GM21619 (cell line): ENCODE measurements at regions not wholly inside any gene's neighbourhood (a gene's known extent, or its start where the extent isn't known, plus 50 kb on each side); places are given as distances from the start of the nearest gene placed in this dataset.
"Not testable (repeated sequence)": the region's sequence is repeated elsewhere in the genome, so short reads cannot be mapped to it uniquely, and the experiment has no call there.

ENCODE experiments used
- ATAC-seq: cut with Tn5 transposase; IDR thresholded peaks from one replicate; pipeline ENCODE4 v1.9.1; 2021; ENCODE audit not compliant: unreplicated experiment

DNA sequence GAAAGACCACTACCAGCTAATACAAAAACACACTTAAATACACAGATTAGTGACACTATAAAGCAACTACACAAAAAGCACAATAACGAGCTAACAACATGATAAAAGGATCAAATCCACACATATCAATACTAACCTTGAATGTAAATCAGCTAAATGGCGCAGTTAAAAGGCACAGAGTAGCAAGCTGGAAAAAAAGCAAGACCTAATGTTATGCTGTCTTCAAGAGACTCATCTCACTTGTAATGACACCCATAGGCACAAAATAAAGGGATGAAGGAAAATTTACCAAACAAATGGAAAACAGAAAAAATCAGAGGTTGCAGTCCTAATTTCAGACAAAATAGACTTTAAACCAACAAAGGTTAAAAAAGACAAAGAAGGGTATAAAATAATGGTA is 86.3 kb downstream of the NUS1 start:
- ATAC-seq = no peak

DNA sequence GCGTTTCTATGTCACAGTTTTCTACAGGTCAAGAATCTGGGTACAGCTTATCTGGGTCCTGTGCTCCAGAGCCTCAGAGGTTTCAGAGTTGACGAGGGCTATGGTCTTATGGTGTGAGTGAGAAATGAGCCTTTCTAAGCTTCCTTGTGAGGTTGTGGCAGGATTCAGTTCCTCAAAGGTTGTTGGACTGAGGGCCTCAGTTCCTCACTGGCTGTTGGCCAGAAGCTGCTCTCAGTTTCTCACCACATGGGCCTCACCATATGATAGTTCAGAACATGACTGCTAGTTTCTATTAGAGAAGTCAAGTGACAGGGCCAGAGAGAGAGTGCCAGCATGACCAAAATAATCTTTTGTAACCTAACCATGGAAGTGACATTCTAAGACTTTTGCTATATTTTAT is 96.1 kb downstream of the NUS1 start:
- ATAC-seq = peak; percentile 96

DNA sequence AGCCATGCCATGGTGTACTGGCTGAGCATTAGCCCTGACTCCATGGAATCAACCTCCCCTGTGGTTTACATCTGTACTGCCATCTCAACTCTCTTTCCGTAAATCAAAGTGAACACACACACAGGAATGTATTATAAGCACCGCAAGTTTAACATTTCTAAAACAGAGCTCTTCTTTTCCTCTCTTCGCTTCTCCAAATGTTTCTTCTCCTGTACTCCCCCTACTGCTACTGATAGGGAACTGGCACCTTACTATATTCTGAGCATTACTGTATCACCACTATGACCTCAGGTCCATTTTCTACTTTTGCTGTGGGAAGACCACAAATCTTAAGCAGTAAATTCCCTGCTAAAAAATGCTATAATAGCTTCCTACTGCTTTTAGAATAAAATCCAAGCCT is 101.2 kb downstream of the NUS1 start:
- no peak for ATAC-seq

DNA sequence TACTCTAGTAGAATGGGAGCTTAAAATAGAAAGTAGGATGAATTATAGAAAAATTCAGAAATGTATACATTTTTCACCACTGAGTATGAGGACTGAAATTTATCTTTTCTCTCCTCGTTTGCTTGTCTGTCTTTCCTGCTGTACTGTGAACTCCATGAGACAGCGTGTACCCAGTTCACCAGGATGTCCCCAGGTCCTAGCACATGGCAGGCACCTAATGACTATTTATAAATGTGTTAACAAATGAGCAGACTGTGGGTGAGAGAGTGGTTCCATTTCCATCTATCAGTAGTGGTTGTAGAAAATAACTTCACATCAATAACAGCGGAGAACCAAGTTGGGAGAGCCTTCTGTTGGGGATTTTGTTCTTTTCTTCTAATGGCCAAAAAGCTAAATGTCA is 106.3 kb downstream of the NUS1 start:
- no peak for ATAC-seq

DNA sequence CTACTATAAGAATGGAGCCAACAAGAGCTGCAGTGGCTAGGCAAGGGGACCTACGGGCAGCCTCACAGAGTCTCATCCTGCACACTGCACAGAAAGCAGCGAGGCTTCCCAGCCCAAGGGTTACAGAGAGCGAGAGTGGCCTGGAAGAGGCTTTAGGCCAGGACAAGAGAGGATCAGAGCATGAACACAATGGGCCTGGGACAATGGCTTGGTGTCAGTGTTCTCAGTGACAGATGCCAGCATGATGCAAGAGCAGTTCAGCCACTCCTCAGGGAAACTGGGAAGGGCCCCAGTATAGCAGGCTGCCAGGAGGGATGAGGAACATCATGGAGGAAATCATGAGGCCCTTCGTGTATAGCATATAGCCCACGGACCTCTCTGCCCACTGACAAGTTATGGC is 108.0 kb downstream of the NUS1 start:
- no peak for ATAC-seq

DNA sequence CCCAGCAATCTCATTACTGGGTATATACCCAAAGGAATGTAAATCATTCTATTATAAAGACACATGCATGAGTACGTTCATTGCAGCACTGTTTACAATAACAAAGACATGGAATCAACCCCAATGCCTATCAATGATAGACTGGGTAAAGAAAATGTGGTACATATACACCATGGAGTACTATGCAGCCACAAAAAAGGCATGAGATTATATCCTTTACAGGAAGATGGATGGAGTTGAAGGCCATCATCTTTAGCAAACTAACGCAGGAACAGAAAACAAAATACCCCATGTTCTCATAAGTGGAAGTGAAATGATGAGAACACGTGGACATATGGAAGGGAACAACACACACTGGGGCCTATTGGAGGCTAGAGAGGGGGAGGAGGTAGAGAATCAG is 115.7 kb downstream of the NUS1 start:
- no peak for ATAC-seq

DNA sequence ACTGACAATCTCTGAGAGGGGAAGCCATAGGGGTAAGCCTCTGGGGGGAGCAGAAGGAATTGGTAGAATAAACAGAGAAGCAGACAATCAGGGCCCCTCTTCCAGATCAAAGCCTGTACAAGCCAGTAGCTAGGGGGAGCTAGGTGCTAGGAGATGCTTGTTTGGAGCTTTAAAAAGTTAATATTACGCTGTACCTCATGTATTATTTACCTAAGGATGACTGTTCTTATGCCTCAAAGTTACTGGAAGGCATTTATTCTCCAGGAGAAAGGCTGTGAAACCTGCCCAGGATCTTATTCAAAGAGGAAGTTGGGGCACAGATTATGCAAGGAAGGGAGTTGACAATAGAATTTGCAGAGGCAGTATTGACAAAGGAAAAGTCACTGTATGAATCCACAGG is 111.8 kb upstream of the SLC35F1 start:
- no peak for ATAC-seq

DNA sequence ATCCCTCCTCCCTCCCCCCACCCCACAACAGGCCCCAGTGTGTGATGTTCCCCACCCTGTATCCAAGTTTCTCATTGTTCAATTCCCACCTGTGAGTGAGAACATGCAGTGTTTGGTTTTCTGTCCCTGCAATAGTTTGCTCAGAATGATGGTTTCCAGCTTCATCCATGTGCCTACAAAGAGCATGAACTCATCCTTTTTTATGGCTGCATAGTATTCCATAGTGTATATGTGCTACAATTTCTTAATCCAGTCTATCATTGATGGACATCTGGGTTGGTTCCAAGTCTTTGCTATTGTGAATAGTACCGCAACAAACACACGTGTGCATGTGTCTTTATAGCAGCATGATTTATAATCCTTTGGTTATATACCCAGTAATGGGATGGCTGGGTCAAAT is 108.2 kb upstream of the SLC35F1 start:
- ATAC-seq = not testable (repeated sequence)

DNA sequence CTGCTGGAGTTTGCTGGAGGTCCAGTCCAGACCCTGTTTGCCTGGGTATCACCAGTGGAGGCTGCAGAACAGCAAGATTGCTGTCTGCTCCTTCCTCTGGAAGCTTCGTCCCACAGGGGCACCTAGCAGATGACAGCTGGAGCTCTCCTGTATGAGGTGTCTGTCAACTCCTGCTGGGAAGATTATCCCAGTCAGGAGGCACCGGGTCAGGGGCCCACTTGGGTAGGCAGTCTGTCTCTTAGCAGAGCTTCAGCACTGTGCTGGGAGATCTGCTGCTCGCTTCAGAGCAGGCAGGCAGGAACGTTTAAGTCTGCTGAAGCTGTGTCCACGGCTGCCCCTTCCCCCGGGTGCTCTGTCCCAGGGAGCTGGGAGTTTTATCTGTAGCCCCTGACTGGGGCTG is 96.8 kb upstream of the SLC35F1 start:
- ATAC-seq = no peak

DNA sequence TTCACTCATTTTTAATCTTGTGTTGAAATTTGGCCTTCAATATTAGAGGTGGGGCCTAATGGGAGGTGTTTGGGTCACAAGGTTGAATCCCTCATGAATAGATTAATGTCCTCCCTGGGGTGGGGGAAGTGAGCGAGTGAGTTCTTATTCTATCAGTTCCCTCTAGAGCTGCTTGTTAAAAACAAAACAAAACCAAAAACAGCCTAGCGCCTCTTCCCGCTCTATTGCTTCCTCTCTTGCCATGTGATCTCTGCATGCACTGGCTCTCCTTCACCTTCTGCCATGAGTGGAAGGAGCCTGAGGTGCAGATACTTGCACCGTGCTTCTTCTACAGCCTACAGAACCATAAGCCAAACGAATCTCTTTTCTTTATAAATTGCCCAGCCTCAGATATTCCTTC is 89.6 kb upstream of the SLC35F1 start:
- ATAC-seq = no peak

DNA sequence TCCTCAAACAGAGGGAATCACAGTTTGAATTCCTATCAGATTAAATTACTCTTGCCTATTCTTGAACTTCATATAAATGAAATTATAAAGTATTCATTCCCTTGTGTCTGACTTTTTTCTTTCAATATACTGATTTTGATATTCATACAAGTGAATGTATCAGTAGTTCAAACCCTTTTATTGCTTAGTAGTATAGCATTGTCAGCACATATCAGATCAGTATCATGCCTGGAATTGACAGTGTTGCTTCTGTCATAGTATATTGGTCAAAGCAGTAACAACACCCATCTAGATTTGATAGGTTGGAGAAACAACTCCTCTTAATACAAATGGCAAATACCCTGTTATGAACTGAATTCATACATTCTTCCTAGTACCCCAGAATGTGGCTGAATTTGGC is 89.1 kb upstream of the SLC35F1 start:
- no peak for ATAC-seq

DNA sequence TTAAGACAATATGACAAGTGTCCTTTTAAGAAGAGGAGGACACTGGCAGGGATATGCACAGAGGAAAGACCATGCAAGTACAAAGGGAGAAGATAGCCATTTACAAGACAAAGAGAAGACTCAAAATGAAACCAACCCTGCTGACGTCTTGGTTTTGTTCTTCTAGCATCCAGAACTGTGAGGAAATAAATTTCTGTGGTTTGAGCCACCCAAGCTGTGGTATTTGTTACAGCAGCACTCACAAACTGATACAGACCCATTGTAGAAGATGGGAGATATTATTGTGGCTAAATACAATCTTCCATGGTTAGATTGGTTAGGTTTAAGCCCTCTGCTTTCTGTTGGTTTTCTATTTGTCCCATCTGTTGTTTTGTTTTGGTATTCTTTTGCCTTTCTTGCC is 88.6 kb upstream of the SLC35F1 start:
- ATAC-seq = no peak

DNA sequence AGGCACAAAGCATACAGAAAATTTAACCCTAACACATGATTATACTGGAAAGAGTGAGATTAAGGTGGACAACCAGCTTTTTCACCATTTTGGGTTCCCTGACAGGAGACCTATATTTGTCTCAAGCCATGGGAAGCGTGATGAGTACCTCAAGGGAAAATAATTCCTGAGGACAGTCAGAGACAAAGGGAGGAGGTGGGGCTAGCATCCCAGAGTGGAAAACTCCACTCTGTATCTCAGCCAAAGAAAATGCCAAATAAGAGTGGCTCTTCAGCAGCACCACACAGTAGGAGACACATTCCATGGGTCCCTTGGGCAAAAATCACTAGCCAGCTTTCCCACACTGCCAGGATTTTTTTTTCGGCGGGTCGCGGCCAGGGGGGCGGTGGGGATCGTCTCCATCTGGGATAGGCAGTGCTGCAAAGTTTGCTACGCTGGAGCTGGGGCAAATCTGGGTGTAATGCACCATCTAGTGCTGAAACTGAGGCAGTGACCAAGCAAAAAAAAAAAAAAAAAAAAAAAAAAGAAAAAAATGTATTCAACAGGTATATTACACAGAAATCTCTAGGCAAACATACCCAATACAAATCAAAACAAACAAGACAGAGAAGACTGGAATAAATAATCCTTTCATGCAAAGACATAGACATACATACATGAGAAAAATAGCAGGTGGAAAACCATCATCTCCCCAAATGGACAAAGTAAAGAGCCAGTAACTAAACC is 77.3 kb upstream of the SLC35F1 start:
- ATAC-seq = peak; percentile 50

DNA sequence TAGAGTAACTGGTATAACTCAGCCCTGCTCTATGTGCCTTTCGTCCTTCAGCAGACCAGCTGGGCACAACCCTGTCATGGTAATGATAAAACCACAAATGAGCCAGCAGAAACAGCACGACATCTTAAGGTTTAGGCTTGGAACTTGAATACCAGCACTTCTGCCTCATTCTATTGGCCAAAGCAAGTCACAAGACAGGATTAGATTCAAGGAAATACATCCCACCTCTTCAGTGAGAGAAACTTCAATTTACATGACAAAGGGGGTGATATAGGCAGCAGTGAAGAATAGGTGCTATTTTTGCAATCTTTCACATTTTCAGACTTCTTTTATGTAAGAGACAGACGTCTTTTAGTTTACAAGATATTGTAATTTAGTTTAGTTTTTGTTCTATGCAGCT is 69.8 kb upstream of the SLC35F1 start:
- no peak for ATAC-seq

DNA sequence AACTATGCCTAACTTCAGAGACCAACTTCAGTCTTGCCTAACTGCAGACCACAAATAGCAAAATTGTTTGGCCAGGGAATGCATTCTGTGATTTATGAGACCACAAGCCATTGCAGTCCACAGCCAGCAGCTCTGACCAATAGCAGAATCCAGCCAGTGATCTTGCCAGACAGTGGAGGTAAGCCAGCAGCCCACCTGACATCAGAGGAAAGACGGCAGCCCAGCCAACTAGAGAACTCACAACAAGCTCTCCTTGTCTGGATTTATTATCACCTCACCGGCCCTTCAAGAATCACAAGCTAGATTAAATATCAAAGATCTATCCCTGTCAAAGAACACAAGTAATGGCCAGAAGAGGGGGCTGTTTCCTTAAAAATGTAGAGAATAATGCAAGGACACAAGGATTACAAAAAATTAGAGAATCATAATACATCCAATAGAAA is 66.5 kb upstream of the SLC35F1 start:
- no peak for ATAC-seq

DNA sequence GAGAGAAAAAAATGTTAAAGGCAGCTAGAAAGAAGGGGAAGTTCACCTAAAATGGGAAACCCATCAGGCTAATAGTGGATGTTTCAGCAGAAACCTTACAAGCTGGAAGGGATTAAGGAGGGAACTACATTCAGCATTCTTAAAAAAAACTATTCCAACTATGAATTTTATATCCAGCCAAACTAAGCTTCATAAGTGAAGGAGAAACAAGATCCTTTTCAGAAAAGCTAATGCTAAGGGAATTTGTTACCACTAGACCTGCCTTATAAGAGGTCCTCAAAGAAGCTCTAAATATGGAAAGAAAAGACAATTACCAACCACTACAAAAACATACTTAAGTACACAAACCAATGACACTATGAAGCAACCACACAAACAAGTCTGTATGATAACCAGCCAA is 59.2 kb upstream of the SLC35F1 start:
- no peak for ATAC-seq

DNA sequence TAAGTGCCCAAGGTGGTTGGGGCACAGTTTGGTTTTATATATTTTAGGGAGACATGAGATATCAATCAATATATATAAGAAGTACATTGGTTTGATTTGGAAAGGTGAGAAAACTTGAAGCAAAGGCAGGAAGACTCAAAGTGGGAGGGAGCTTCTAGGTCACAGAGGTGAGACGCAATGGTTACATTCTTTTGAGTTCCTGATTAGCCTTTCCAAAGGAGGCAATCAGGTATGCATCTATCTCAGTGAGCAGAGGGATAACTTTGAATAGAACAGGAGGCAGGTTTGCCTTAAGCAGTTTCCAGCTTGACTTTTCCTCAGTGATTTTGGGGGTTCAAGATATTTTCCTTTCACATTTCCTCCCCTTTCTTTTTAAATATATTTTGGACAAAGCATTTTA is 58.0 kb upstream of the SLC35F1 start:
- ATAC-seq = no peak
